Testis (tissue), 2 donors: ENCODE measurements at regions not wholly inside any gene's neighbourhood (a gene's known extent, or its start where the extent isn't known, plus 50 kb on each side); places are given as distances from the start of the nearest gene placed in this dataset.

ENCODE experiments used
- POLR2A ChIP-seq: fragments of 450-650 bp; IDR thresholded peaks from one replicate; pipeline ENCODE4 v1.6.1; 2017; ENCODE audit warnings: antibody characterized with exemption, mild to moderate bottlenecking, moderate library complexity
- TF ChIP-seq, protein P1 (sequence below), 3 experiments: fragments of 450-650 bp in 2 of 3; fragments of 200-600 bp in 1 of 3; sonication (generic) in 1 of 3; IDR thresholded peaks; one replicate each; pipeline ENCODE4 v1.5.1; 2016 to 2019; ENCODE audit warnings: antibody characterized with exemption in 3 of 3, mild to moderate bottlenecking in 2 of 3, moderate library complexity in 1 of 3

DNA sequence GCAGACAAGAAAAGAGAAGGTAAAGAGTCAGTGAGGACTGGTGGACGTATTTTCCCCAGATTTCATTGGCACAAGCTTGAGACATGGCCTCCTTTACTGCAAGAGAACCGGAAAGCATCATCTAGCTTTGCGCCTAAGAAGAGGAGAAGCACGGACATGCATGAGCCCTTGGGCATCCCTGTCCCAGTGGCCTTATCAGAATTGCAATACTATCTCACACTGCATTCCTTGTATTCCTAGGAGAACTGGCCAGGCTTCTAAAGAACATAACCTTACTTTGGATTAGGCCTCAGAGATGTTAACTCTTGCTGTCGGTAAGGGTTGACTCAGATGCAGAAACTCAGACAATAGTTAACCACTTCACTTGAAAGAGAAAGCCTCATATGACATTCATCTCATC is 229.5 kb upstream of the PRICKLE2 start:
- TF ChIP-seq, protein P1, sequence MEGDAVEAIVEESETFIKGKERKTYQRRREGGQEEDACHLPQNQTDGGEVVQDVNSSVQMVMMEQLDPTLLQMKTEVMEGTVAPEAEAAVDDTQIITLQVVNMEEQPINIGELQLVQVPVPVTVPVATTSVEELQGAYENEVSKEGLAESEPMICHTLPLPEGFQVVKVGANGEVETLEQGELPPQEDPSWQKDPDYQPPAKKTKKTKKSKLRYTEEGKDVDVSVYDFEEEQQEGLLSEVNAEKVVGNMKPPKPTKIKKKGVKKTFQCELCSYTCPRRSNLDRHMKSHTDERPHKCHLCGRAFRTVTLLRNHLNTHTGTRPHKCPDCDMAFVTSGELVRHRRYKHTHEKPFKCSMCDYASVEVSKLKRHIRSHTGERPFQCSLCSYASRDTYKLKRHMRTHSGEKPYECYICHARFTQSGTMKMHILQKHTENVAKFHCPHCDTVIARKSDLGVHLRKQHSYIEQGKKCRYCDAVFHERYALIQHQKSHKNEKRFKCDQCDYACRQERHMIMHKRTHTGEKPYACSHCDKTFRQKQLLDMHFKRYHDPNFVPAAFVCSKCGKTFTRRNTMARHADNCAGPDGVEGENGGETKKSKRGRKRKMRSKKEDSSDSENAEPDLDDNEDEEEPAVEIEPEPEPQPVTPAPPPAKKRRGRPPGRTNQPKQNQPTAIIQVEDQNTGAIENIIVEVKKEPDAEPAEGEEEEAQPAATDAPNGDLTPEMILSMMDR (IDR thresholded peaks at IDR 0.05) = no peak
- no peak for TF ChIP-seq POLR2A
